NB4 (cell line): ENCODE measurements at regions not wholly inside any gene's neighbourhood (a gene's known extent, or its start where the extent isn't known, plus 50 kb on each side); places are given as distances from the start of the nearest gene placed in this dataset.

ENCODE experiments used
- CTCF ChIP-seq: IDR thresholded peaks from one replicate; pipeline ENCODE4 v1.5.1; 2012; ENCODE audit warnings: low read depth, low read length
- MYC ChIP-seq: IDR thresholded peaks from 2 replicates; pipeline ENCODE4 v1.6.1; 2011; ENCODE audit warnings: low read depth, low read length
- POLR2A ChIP-seq: IDR thresholded peaks from 2 replicates; pipeline ENCODE4 v1.6.1; 2011; ENCODE audit warnings: mild to moderate bottlenecking; ENCODE audit not compliant: insufficient read length; ENCODE audit errors: extremely low read depth
- TF ChIP-seq, protein P1 (sequence below): IDR thresholded peaks from 2 replicates; pipeline ENCODE4 v1.6.1; 2011; ENCODE audit warnings: low read depth, low read length

- TF ChIP-seq CTCF: no peak
- TF ChIP-seq MYC: no peak
- TF ChIP-seq, protein P1, sequence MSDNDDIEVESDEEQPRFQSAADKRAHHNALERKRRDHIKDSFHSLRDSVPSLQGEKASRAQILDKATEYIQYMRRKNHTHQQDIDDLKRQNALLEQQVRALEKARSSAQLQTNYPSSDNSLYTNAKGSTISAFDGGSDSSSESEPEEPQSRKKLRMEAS: no peak
- no peak for TF ChIP-seq POLR2A
Observed at GRCh38 chr5:129306725-129307124, 153.4 kb upstream of the ADAMTS19 start.
